Activated CD4-positive, alpha-beta T cell treated with anti-CD3 and anti-CD28 coated beads, Interleukin-2, amount 50 U/mL, for 48 hours (primary cell): ENCODE measurements at regions not wholly inside any gene's neighbourhood (a gene's known extent, or its start where the extent isn't known, plus 50 kb on each side); places are given as distances from the start of the nearest gene placed in this dataset.

ENCODE experiments used
- DNase-seq, 2 experiments: peaks; one replicate each; pipeline ENCODE4 v3.0.0-alpha.2; 2020

DNA sequence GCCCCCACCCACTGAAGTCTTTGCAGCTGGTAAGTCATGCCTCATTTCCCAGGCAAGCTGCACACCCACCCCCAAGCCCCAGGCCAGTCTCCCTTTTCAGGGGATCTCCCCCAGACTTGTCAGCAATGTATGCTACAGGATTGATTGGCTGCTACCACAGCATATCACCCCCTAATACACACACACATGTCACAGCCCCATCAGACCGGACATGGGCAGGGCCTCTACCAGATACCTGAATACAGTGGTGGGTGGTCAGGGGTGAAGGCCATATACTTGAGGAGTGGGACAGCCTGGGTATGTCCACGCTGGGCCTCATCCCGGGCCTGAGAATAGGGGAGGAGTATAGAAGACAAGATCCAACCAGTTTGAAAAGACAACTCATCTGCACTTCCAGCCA is 63.4 kb upstream of the ARAP3 start:
- no peak for DNase-seq

DNA sequence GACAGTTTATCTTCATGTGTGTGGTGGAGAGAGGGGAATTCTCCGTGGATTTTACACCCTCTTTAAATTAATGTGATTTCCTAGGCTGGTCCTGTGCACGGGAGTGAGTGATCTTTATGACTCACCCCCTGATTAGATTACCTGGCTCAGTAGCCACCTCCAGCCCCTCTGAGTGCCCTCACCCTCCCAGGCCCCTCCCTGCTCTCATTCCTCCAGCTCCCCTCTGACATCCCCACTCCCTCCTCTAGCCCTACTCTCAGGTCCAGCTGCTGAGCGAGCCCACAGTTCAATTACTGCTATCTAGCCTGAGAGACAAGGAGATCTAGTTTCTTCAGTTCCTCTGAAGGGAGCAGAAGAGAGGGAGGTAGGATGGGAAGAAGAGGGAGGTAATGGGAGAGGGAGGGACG is 61.8 kb upstream of the ARAP3 start:
- DNase-seq = no peak

DNA sequence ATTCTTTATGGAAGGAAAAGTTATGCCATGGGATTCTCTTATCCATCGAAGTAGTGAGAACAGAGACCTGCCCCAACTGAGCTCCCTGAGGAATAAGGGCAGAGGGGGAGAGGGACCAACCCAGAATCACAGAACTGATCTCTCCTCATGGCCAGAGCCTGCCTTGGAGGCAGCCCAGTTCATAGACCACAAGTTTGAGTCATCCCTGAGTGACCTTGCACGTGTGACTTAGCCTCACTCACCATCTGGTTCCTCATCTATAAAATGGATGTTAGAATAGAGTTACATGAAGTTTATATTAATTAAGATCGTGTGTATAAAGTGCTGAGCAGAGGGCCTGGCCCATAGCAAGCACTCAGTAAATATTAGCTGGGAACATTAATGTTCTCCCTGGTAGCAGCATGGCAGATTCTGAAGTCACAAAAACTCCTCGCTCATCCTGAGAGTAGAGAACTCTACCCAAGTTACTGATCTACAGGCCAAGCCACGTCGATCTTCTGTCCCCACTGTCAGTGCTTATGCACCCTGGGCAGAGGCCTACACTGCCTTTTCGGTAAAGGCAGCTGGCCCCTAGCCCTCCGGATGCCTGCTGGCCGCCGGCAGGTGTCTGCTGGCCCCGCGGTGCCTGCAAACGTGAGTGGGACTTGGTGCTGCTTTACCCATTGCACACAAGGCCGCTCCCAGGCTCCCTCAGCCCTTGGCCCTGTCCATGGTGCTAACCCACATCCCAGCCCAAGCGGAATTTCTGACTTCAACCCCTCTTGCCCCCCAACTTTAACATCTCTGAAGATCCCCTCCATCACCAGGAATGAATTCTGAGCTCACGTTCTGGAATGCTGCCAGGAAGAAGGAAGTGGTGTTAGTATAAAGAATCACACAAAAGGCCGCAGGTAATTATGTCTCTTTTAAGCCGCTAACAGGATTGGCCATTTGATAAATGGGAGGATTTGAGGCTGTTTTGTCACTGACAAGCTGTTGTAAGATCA is 61.1 kb upstream of the ARAP3 start:
- DNase-seq = peak; percentile 2 to 30

DNA sequence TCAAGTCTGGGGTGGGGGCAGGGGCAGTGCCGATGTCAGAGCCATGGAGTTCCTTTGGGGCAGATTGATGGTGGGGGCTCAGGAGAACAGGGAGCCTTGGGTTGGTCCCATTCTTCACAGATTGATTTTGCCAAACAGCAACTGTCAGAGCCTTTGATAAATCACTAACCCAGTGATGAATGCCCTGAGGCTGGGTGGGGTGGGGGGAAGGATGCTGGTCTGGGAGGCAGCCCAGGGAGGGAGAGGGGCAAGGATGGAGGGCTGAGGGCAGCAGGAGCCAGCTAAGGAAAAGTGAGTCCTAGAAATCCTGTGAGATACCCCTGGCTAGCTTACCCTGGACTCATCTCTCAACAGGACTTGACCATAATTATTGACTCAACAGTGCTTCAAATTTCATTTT is 60.1 kb upstream of the ARAP3 start:
- DNase-seq = no peak

DNA sequence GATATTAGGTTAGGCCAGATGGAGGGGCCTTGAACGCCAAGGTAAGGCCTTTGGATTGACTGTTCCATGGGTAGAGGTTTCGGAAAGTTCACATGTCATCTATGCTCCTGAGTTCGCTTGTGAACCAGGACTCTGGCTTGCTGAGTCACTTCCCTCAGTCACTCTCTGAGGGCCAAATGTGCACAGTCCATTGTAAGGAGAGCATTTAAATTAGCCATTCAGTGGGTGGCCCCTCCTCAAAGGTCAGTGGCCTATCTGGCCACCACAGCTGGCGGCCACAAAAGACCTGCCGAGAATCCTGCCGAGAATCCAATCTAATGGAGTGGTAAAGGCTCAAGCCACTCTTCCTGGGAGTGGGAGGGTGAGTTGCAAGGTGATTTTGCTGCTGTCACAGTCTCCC is 58.9 kb upstream of the ARAP3 start:
- DNase-seq = no peak

DNA sequence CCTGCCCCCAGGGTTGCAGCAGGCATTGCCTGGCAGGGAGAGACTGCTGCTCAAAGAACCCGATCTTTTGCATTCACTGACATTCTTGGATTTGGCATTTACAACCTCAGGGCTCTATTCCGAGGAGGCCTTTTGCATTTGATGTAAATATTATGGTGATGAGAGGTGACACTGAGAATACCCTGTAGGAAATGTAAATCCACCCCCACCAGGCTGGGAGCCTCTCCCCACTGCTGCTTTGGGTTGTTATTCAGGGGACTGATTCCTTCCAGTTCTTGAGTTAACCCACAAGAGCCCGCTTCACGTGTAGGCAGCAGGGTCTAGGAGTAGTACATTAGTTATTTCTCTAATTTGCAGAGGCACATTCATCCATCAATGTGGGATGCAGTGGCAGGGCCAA is 55.5 kb upstream of the ARAP3 start:
- DNase-seq = no peak

DNA sequence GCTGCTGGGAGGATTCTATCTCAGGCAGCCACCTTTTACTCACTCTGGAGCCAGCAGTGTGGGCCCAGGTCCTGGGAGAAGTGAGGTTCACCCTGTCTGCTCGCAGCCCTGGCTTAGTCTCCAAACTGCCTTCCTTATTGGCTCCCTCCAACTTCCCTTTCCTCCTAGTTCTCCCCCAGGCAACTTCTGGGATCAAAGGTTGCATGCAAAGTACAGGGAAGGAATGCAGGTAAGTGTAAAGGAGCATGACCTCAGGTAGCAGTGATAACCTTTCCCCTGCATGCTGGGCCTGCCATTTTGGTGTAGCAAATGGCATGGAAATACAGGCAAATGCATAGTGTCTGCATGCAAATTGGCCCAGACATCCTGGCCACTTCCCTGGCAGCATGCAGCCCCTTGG is 53.8 kb upstream of the ARAP3 start:
- no peak for DNase-seq

DNA sequence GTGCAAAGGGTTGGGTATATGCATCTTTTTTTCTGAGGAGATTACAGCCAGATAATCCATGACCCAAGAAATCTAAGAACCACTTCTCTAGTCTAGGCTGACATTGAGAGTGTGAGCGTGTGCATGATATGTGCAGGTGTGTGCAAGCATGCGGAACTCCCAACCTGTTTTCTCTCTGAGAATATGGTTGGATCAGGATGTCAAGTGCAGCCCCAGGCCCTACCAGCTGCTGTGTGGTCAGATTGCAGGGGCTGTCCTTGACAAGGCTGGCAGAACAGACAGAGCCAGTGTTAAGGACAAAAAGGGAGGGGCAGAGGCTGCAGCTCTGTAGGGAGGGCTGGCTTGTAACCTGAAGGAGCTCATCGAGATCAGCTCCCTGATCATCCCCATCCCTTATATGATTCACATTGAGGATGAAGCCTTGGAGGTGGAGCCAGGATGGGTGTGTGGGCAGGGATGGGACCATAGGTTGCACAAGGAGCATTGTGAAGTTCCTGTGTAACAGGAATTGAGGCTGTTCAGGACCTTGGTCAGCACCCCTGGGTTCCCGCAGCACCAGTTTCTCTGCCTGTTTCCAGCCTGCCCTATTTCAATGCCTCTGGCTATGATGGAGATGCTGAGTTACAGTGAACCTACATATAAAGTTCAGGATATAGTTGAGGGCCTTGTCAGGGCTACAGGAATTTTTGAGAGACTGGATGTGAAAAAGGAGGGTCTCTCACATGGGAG is 52.6 kb upstream of the ARAP3 start:
- peak; percentile 26 to 50 for DNase-seq

DNA sequence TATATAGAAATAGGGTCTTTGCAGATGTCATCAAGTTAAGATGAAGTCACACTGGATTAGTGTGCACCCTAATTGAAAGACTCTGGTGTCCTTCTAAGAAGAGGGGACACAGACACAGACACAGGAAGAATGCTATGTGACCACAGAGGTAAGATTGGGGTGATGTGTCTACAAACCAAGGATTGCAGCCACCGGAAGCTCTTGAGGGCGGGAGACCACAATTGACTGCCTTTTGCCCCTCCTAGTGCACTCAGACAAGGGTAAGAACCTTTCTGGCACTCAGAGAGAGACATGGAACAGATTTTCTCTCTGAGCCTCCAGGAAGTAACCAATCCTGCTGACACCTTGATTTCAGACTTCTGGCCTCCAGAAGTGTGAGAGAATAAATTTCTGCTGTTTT is 51.2 kb upstream of the ARAP3 start:
- no peak for DNase-seq

DNA sequence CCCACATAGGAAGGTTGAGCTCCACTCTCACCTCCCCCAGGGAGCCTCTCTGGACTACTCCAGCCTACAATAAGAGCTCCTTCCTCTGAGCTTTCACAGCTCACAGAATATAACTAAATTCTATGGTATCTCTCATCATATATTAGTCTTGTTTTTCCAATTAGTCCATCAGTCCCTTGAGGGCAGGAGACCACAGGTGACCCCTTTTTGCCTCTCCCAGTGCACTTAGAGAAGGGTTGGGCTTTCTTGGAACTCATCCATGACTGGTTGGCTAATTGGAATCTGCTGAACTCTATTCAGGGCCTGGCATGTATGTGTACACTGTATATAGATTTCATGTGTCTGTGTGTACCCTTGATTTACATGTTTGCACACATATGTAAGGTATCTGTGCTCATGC is 50.4 kb upstream of the ARAP3 start:
- no peak for DNase-seq
